K562 (cell line): ENCODE measurements at regions not wholly inside any gene's neighbourhood (a gene's known extent, or its start where the extent isn't known, plus 50 kb on each side); places are given as distances from the start of the nearest gene placed in this dataset.

Source experiments
- ATAC-seq: fragments of 200-7000 bp; cut with Tn5 transposase; 3 replicates; pipeline ENCODE4 v1.9.1; 2020; ENCODE audit warnings: moderate library complexity
- BruUV-seq: library from RNA; stranded (reverse); fragments of 400-500 nt; replicated peaks from 2 replicates; lab custom pipeline; 2021; lab: Mats Ljungman, UMichigan
- CTCF ChIA-PET: fragments of 300-600 bp; formaldehyde crosslinking; extraction: SDS; loops from one replicate; lab custom pipeline; 2021; ENCODE audit warnings: low intra/inter-chr PET ratio; lab: Yijun Ruan, JAX
- POLR2A ChIA-PET: fragments of 300-600, 350-650 bp; sonication (Branson Sonifier 250); formaldehyde crosslinking; extraction: SDS; loops from one replicate; lab custom pipeline; 2021; ENCODE audit warnings: antibody characterized with exemption, inconsistent platforms; lab: Yijun Ruan, JAX
- DNase-seq, 4 experiments: peaks; one replicate each; pipeline versions ENCODE4 v3.0.0 to v3.0.0-alpha.2; 2011 to 2018; ENCODE audit warnings: low spot score in 3 of 4, mixed read lengths in 3 of 4; ENCODE audit errors: extremely low read depth in 1 of 4
- FAIRE-seq: peaks from 2 replicates; lab custom pipeline; 2011; peaks lifted over from hg19 to GRCh38; lab: Jason Lieb, UNC
- H2AFZ ChIP-seq: 2 replicates; pipeline ENCODE4 v1.6.0; 2011; ENCODE audit warnings: low read depth, low read length, control low read depth, inconsistent platforms
- H3K27ac ChIP-seq: fragments of 200-600 bp; 3 replicates; pipeline ENCODE4 v1.8.0; 2011; ENCODE audit warnings: low read depth, mild to moderate bottlenecking, control low read depth, inconsistent platforms, low read length, moderate library complexity, mixed read lengths; ENCODE audit errors: extremely low read depth
- H3K27me3 ChIP-seq, 2 experiments: fragments of 300-600 bp in 1 of 2; 2 replicates in 1 of 2; 3 replicates in 1 of 2; pipeline versions ENCODE4 v1.6.0 to v1.8.0; 2011; ENCODE audit warnings: inconsistent platforms in 2 of 2, low read length in 2 of 2, mild to moderate bottlenecking in 1 of 2, mixed read lengths in 1 of 2, moderate library complexity in 1 of 2; ENCODE audit not compliant: control insufficient read depth in 2 of 2, insufficient read depth in 2 of 2
- H3K36me3 ChIP-seq: fragments of 300-600 bp; 3 replicates; pipeline ENCODE4 v1.8.0; 2011; ENCODE audit warnings: mild to moderate bottlenecking, low read length, inconsistent platforms; ENCODE audit not compliant: control insufficient read depth, insufficient read depth
- H3K4me1 ChIP-seq, 2 experiments: fragments of 200-600 bp in 1 of 2; replicated peaks in 1 of 2; 2 replicates in 1 of 2; 3 replicates in 1 of 2; pipeline versions ENCODE4 v1.5.1 to v1.8.0; 2011; ENCODE audit warnings: inconsistent platforms in 2 of 2, low read length in 2 of 2, mild to moderate bottlenecking in 1 of 2, mixed read lengths in 1 of 2, moderate library complexity in 1 of 2; ENCODE audit not compliant: control insufficient read depth in 2 of 2, insufficient read depth in 2 of 2
- H3K4me2 ChIP-seq: 2 replicates; pipeline ENCODE4 v1.6.1; 2011; ENCODE audit warnings: low read length, control low read depth, inconsistent platforms, mixed read lengths; ENCODE audit not compliant: insufficient read depth
- H3K4me3 ChIP-seq: fragments of 200-600 bp; sonication (generic), shearing (Covaris generic); 2 replicates; pipeline ENCODE4 v1.5.1; 2016; ENCODE audit warnings: control low read depth, inconsistent platforms
- H3K79me2 ChIP-seq: fragments of 200-600 bp; 3 replicates; pipeline ENCODE4 v1.8.0; 2011; ENCODE audit warnings: low read length, inconsistent platforms; ENCODE audit not compliant: control insufficient read depth, insufficient read depth
- H3K9ac ChIP-seq, 2 experiments: 2 replicates each; pipeline versions ENCODE4 v1.6.0 to v1.6.1; 2011; ENCODE audit warnings: low read depth in 2 of 2, low read length in 2 of 2, control low read depth in 1 of 2, inconsistent platforms in 1 of 2, mild to moderate bottlenecking in 1 of 2, mixed read lengths in 1 of 2; ENCODE audit not compliant: insufficient read depth in 1 of 2
- H3K9me1 ChIP-seq: one replicate; pipeline ENCODE4 v1.6.0; 2011; ENCODE audit warnings: inconsistent platforms, mild to moderate bottlenecking, low read length, moderate library complexity; ENCODE audit not compliant: control insufficient read depth, insufficient read depth
- H3K9me3 ChIP-seq: replicated peaks from 2 replicates; pipeline ENCODE4 v1.5.1; 2011; ENCODE audit warnings: low read depth, low read length, inconsistent platforms; ENCODE audit not compliant: control insufficient read depth, insufficient read depth
- H4K20me1 ChIP-seq: replicated peaks from 2 replicates; pipeline ENCODE4 v1.6.1; 2011; ENCODE audit warnings: low read length, inconsistent platforms, mixed read lengths; ENCODE audit not compliant: control insufficient read depth, insufficient read depth
- ATF1 ChIP-seq, 2 experiments: fragments of 450-650 bp in 1 of 2; IDR thresholded peaks; 2 replicates each; pipeline ENCODE4 v1.6.1; 2016; ENCODE audit warnings: missing compliant biosample characterization in 1 of 2, missing genetic modification characterization in 1 of 2
- CAMTA2 ChIP-seq: fragments of 250-450 bp; sonication (Bioruptor Pico); conservative IDR thresholded peaks from 2 replicates; pipeline ENCODE4 v1.5.1; 2022
- CREB5 ChIP-seq: fragments of 250-450 bp; sonication (Bioruptor Pico); IDR thresholded peaks from 2 replicates; pipeline ENCODE4 v1.5.0; 2020; ENCODE audit warnings: mild to moderate bottlenecking
- DIDO1 ChIP-seq: fragments of 450-650 bp; IDR thresholded peaks from 2 replicates; pipeline ENCODE4 v1.6.1; 2016; ENCODE audit warnings: low read depth, missing biosample characterization, missing genetic modification characterization
- FIP1L1 ChIP-seq: fragments of 200-400 bp; formaldehyde crosslinking; IDR thresholded peaks from 2 replicates; pipeline ENCODE4 v1.6.1; 2018; ENCODE audit warnings: mild to moderate bottlenecking, low read depth, low read length; ENCODE audit not compliant: poor library complexity, severe bottlenecking
- HNRNPUL1 ChIP-seq: fragments of 200-400 bp; formaldehyde crosslinking; IDR thresholded peaks from 2 replicates; pipeline ENCODE4 v1.6.1; 2017; ENCODE audit warnings: low read length
- KLF6 ChIP-seq: fragments of 250-450 bp; sonication (Bioruptor Pico); IDR thresholded peaks from 2 replicates; pipeline ENCODE4 v1.4.0; 2020; ENCODE audit warnings: mild to moderate bottlenecking, moderate library complexity, borderline replicate concordance
- NFIC ChIP-seq: fragments of 450-650 bp; IDR thresholded peaks from 2 replicates; pipeline ENCODE4 v1.6.1; 2017; ENCODE audit warnings: mild to moderate bottlenecking, inconsistent platforms
- PRPF4 ChIP-seq: fragments of 200-400 bp; formaldehyde crosslinking; IDR thresholded peaks from one replicate; pipeline ENCODE4 v1.6.1; 2017; ENCODE audit warnings: low read length, low read depth, mild to moderate bottlenecking; ENCODE audit not compliant: insufficient read depth, poor library complexity, severe bottlenecking
- PTRF ChIP-seq: fragments of 450-650 bp; IDR thresholded peaks from 2 replicates; pipeline ENCODE4 v1.6.1; 2016; ENCODE audit warnings: mild to moderate bottlenecking, missing genetic modification characterization, missing compliant biosample characterization
- RBM39 ChIP-seq: fragments of 200-400 bp; formaldehyde crosslinking; optimal IDR thresholded peaks from 2 replicates; pipeline ENCODE3; 2018; ENCODE audit warnings: low read depth, low read length
- YBX1 ChIP-seq: fragments of 450-650 bp; IDR thresholded peaks from 2 replicates; pipeline ENCODE4 v1.7.1; 2016; ENCODE audit warnings: mild to moderate bottlenecking
- ZBTB49 ChIP-seq: sonication (generic); formaldehyde crosslinking; IDR thresholded peaks from 2 replicates; pipeline ENCODE4 v1.8.0; 2022; ENCODE audit warnings: missing genetic modification reagents, mild to moderate bottlenecking, borderline replicate concordance
- ZNF24 ChIP-seq: fragments of 450-650 bp; IDR thresholded peaks from 2 replicates; pipeline ENCODE4 v1.6.1; 2016
- ZNF263 ChIP-seq: sonication (generic); formaldehyde crosslinking; IDR thresholded peaks from 2 replicates; pipeline ENCODE4 v1.8.0; 2022; ENCODE audit warnings: mild to moderate bottlenecking, missing genetic modification reagents, borderline replicate concordance
- ZNF589 ChIP-seq: fragments of 200-800 bp; sonication (Bioruptor generic); IDR thresholded peaks from 2 replicates; pipeline ENCODE4 v1.6.1; 2016; ENCODE audit warnings: low read depth, missing genetic modification characterization, missing compliant biosample characterization
- WGBS: fragments of 100-300 bp; shearing (Covaris generic); methylation state at CpG from one replicate; pipeline ENCODE4 v1.1.6; 2016; ENCODE audit warnings: low coverage, mixed read lengths; ENCODE audit not compliant: insufficient coverage; ENCODE audit errors: missing lambda C conversion rate; 5-methylcytosine and 5-hydroxymethylcytosine counted together
- in situ Hi-C: fragments of 300-500 bp; cut with MboI; formaldehyde crosslinking; loops from 4 replicates; pipeline ENCODE4 v1.15.0; 2018; ENCODE audit warnings: inconsistent platforms, mixed read lengths
- intact Hi-C: fragments of 100-400 bp; cut with micrococcal nuclease; formaldehyde crosslinking; loops from 2 replicates; pipeline ENCODE4 v1.14.2; 2022
- TF ChIP-seq, protein P1 (sequence below): sonication (generic); formaldehyde crosslinking; IDR thresholded peaks from 2 replicates; pipeline ENCODE4 v1.8.1; 2023; ENCODE audit warnings: mild to moderate bottlenecking, missing genetic modification reagents
- TF ChIP-seq, protein P2 (sequence below): IDR thresholded peaks from 3 replicates; pipeline ENCODE4 v1.6.1; 2011; ENCODE audit warnings: borderline replicate concordance, mild to moderate bottlenecking; ENCODE audit not compliant: insufficient read length, insufficient read depth

DNA sequence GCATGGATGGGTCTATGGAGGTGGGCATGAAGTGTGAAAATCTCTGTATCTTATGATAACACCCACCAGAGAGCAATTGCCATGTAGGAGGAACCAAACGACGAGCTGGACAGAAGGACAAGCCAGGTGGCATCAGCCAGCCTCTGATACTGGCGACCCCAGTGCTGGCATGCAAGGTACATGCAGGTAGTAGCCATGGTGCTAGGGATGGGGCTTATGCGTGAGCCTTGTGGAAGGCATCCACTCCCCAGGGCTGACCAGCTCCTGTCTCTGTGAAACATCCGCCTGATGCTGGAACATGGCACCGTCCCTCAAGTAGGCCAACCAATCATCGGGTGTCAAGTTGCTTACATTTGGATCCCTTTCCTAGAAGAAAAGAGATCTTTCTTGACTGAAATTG lies 412.9 kb downstream of the GADD45G start:
- Histone ChIP-seq H3K36me3 (no peaks in the 10 kb centered on the region), H3K4me2 (no peak overlapping the region), H3K9me3 (no peaks in the 10 kb centered on the region), H3K9ac (no peak overlapping the region), H3K4me1 (no peaks in the 10 kb centered on the region), H4K20me1 (no peaks in the 10 kb centered on the region), H3K4me3 (no peak overlapping the region), H3K79me2 (no peaks in the 10 kb centered on the region), H3K9me1 (no peaks in the 10 kb centered on the region), H3K27ac (no peak overlapping the region), H3K27me3 (peaks cover 2 to 11% of the 10 kb centered on the region in 2 experiments; a peak in 2 of 5 replicates), H2AFZ (no peak overlapping the region)
- no peak for ATAC-seq
- intact Hi-C loops (no loop called here), in situ Hi-C loops (no loop called here)
- WGBS: 6% methylated on average over 7 of the region's 7 CpGs
- ChIA-PET CTCF (no interaction called here), POLR2A (no interaction called here)
- FAIRE-seq: no peak
- BruUV-seq: no TSS peak
- DNase-seq: no peak
- TF ChIP-seq HNRNPUL1: no peak
- no peak for TF ChIP-seq PRPF4
- no peak for TF ChIP-seq ZBTB49 (CRISPR knock-in tag)
- TF ChIP-seq CREB5: no peak
- TF ChIP-seq, protein P1, sequence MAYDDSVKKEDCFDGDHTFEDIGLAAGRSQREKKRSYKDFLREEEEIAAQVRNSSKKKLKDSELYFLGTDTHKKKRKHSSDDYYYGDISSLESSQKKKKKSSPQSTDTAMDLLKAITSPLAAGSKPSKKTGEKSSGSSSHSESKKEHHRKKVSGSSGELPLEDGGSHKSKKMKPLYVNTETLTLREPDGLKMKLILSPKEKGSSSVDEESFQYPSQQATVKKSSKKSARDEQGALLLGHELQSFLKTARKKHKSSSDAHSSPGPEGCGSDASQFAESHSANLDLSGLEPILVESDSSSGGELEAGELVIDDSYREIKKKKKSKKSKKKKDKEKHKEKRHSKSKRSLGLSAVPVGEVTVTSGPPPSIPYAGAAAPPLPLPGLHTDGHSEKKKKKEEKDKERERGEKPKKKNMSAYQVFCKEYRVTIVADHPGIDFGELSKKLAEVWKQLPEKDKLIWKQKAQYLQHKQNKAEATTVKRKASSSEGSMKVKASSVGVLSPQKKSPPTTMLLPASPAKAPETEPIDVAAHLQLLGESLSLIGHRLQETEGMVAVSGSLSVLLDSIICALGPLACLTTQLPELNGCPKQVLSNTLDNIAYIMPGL: no peak
- TF ChIP-seq, protein P2, sequence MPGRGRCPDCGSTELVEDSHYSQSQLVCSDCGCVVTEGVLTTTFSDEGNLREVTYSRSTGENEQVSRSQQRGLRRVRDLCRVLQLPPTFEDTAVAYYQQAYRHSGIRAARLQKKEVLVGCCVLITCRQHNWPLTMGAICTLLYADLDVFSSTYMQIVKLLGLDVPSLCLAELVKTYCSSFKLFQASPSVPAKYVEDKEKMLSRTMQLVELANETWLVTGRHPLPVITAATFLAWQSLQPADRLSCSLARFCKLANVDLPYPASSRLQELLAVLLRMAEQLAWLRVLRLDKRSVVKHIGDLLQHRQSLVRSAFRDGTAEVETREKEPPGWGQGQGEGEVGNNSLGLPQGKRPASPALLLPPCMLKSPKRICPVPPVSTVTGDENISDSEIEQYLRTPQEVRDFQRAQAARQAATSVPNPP: no peak
- no peak for TF ChIP-seq NFIC
- no peak for TF ChIP-seq PTRF (tag)
- TF ChIP-seq CAMTA2 (CRISPR knock-in tag): no peak
- no peak for TF ChIP-seq ATF1 (CRISPR knock-in tag; IDR thresholded peaks at IDR 0.05)
- no peak for TF ChIP-seq ATF1 (tag; IDR thresholded peaks at IDR 0.05)
- TF ChIP-seq ZNF589 (CRISPR knock-in tag): no peak
- TF ChIP-seq ZNF24: no peak
- no peak for TF ChIP-seq FIP1L1
- TF ChIP-seq DIDO1: no peak
- TF ChIP-seq KLF6 (CRISPR knock-in tag): no peak
- TF ChIP-seq YBX1: no peak
- no peak for TF ChIP-seq ZNF263 (CRISPR knock-in tag)
- TF ChIP-seq RBM39: no peak
